CD14-positive monocyte (primary cell): ENCODE measurements at regions not wholly inside any gene's neighbourhood (a gene's known extent, or its start where the extent isn't known, plus 50 kb on each side); places are given as distances from the start of the nearest gene placed in this dataset.

Source experiments
- DNase-seq, 3 donors: peaks; one replicate each; pipeline ENCODE4 v3.0.0-alpha.2; 2011 to 2022
- H2AFZ ChIP-seq: 2 replicates; pipeline ENCODE4 v1.6.0; 2012; ENCODE audit warnings: mild to moderate bottlenecking, low read depth, low read length, inconsistent platforms; ENCODE audit not compliant: insufficient read depth, poor library complexity, severe bottlenecking
- H3K27ac ChIP-seq, 2 donors: 1 replicate in 1 of 2; 2 replicates in 1 of 2; pipeline ENCODE4 v1.5.1; 2012 to 2013; ENCODE audit warnings: low read length in 2 of 2, control low read depth in 1 of 2, inconsistent platforms in 1 of 2, low read depth in 1 of 2, mild to moderate bottlenecking in 1 of 2
- H3K27me3 ChIP-seq, 2 donors: one replicate each; pipeline versions ENCODE4 v1.6.0 to v1.6.1; 2011 to 2013; ENCODE audit warnings: low read length in 2 of 2; ENCODE audit not compliant: control insufficient read depth in 2 of 2, insufficient read depth in 2 of 2
- H3K36me3 ChIP-seq, 2 donors: replicated peaks in 1 of 2; 1 replicate in 1 of 2; 2 replicates in 1 of 2; pipeline versions ENCODE4 v1.5.1 to v1.6.1; 2012 to 2013; ENCODE audit warnings: low read length in 2 of 2, control low read depth in 1 of 2, inconsistent platforms in 1 of 2, mild to moderate bottlenecking in 1 of 2; ENCODE audit not compliant: insufficient read depth in 2 of 2, control insufficient read depth in 1 of 2
- H3K4me1 ChIP-seq, 2 donors: 1 replicate in 1 of 2; 2 replicates in 1 of 2; pipeline versions ENCODE4 v1.5.1 to v1.6.1; 2012 to 2013; ENCODE audit warnings: low read length in 2 of 2, control low read depth in 1 of 2, inconsistent platforms in 1 of 2, mild to moderate bottlenecking in 1 of 2, moderate library complexity in 1 of 2; ENCODE audit not compliant: insufficient read depth in 2 of 2, control insufficient read depth in 1 of 2
- H3K4me2 ChIP-seq: replicated peaks from 2 replicates; pipeline ENCODE3; 2012; ENCODE audit warnings: low read length, moderate library complexity, mild to moderate bottlenecking; ENCODE audit not compliant: poor library complexity, severe bottlenecking; ENCODE audit errors: extremely low read depth
- H3K4me3 ChIP-seq, 3 experiments: fragments of 200-600 bp in 1 of 3; sonication (generic) in 1 of 3; replicated peaks in 1 of 3; 1 replicate in 2 of 3; 2 replicates in 1 of 3; pipeline ENCODE4 v1.5.1; 2011 to 2013; ENCODE audit warnings: low read length in 3 of 3, mild to moderate bottlenecking in 3 of 3, control low read depth in 2 of 3, low read depth in 2 of 3, inconsistent platforms in 1 of 3, moderate library complexity in 1 of 3
- H3K79me2 ChIP-seq: 2 replicates; pipeline ENCODE4 v1.6.0; 2012; ENCODE audit warnings: mild to moderate bottlenecking, control low read depth, inconsistent platforms, low read length, moderate library complexity; ENCODE audit not compliant: insufficient read depth
- H3K9ac ChIP-seq: 2 replicates; pipeline ENCODE4 v1.6.0; 2017; ENCODE audit warnings: low read length, mild to moderate bottlenecking; ENCODE audit not compliant: insufficient read depth, poor library complexity, severe bottlenecking
- H3K9me3 ChIP-seq, 2 donors: replicated peaks in 1 of 2; 1 replicate in 1 of 2; 2 replicates in 1 of 2; pipeline versions ENCODE4 v1.5.1 to v1.6.1; 2012 to 2013; ENCODE audit warnings: low read length in 2 of 2, control low read depth in 1 of 2; ENCODE audit not compliant: control insufficient read depth in 1 of 2, insufficient read depth in 1 of 2
- H4K20me1 ChIP-seq: 2 replicates; pipeline ENCODE4 v1.6.0; 2012; ENCODE audit warnings: mild to moderate bottlenecking, low read length, control low read depth, moderate library complexity; ENCODE audit not compliant: insufficient read depth
- H3K27ac Mint-ChIP-seq, 7 donors: one replicate each; pipeline ENCODE4 v1.8.0; 2020; ENCODE audit warnings: mild to moderate bottlenecking in 7 of 7, mixed read lengths in 7 of 7, moderate library complexity in 6 of 7, inconsistent platforms in 2 of 7
- H3K27me3 Mint-ChIP-seq, 3 donors: one replicate each; pipeline ENCODE4 v1.8.0; 2021 to 2022; ENCODE audit warnings: low read depth in 3 of 3, mild to moderate bottlenecking in 3 of 3, mixed read lengths in 3 of 3, moderate library complexity in 3 of 3, inconsistent platforms in 1 of 3
- H3K36me3 Mint-ChIP-seq, 2 donors: one replicate each; pipeline ENCODE4 v1.8.0; 2020; ENCODE audit warnings: mixed read lengths in 2 of 2, inconsistent platforms in 1 of 2, mild to moderate bottlenecking in 1 of 2
- H3K4me1 Mint-ChIP-seq: one replicate; pipeline ENCODE4 v1.8.0; 2020; ENCODE audit warnings: mild to moderate bottlenecking, mixed read lengths
- H3K4me3 Mint-ChIP-seq, 2 donors: one replicate each; pipeline ENCODE4 v1.8.0; 2020; ENCODE audit warnings: mild to moderate bottlenecking in 2 of 2, mixed read lengths in 2 of 2, moderate library complexity in 1 of 2
- H3K9me3 Mint-ChIP-seq, 7 donors: one replicate each; pipeline ENCODE4 v1.8.0; 2020 to 2022; ENCODE audit warnings: mixed read lengths in 7 of 7, mild to moderate bottlenecking in 6 of 7, moderate library complexity in 6 of 7, inconsistent platforms in 2 of 7
- CTCF ChIP-seq: fragments of 200-600 bp; IDR thresholded peaks from one replicate; pipeline ENCODE4 v1.8.0; 2022; ENCODE audit warnings: antibody characterized with exemption, mild to moderate bottlenecking
- WGBS: methylation state at CpG from one replicate; pipeline ENCODE4 v1.1.5; 2013; ENCODE audit warnings: missing lambda C conversion rate; ENCODE audit not compliant: insufficient coverage; 5-methylcytosine and 5-hydroxymethylcytosine counted together
- intact Hi-C, 2 donors: fragments of 100-400 bp; cut with micrococcal nuclease; formaldehyde crosslinking; loops; one replicate each; pipeline versions ENCODE4 v1.15.0 to v1.15.1; 2023

GRCh38 chr5:87754009-87754757 is 341.5 kb upstream of the CCNH start:
- Histone ChIP-seq H3K36me3 (no peaks in the 10 kb centered on the region), H3K4me2 (no peak overlapping the region), H2AFZ (no peak overlapping the region), H3K79me2 (no peaks in the 10 kb centered on the region), H3K27ac (no peak overlapping the region), H3K4me1 (no peaks in the 10 kb centered on the region), H3K9me3 (no peaks in the 10 kb centered on the region), H3K9ac (no peak overlapping the region), H4K20me1 (no peaks in the 10 kb centered on the region), H3K27me3 (no peaks in the 10 kb centered on the region), H3K4me3 (no peak overlapping the region)
- H3K4me3 Mint-ChIP-seq, result no peak overlapping the region
- no peak for TF ChIP-seq CTCF
- peaks cover 0 to 3% (median 0%) of the 10 kb centered on the region in 7 donors for H3K9me3 Mint-ChIP-seq
- intact Hi-C loops, result no loop called here
- peaks cover 0 to 3% (median 1%) of the 10 kb centered on the region in 3 donors for H3K27me3 Mint-ChIP-seq
- no peak overlapping the region for H3K27ac Mint-ChIP-seq
- H3K4me1 Mint-ChIP-seq, result no peaks in the 10 kb centered on the region
- no peaks in the 10 kb centered on the region for H3K36me3 Mint-ChIP-seq
- 23% methylated on average over 2 of the region's 6 CpGs for WGBS
- no peak for DNase-seq

- Mint-ChIP-seq H3K36me3 (no peaks in the 10 kb centered on the region), H3K27ac (no peak overlapping the region), H3K4me3 (no peak overlapping the region), H3K27me3 (peaks cover 0 to 3% (median 1%) of the 10 kb centered on the region in 3 donors), H3K9me3 (peaks cover 0 to 3% (median 0%) of the 10 kb centered on the region in 7 donors), H3K4me1 (no peaks in the 10 kb centered on the region)
- Histone ChIP-seq H3K79me2 (no peaks in the 10 kb centered on the region), H3K27ac (no peak overlapping the region), H3K9me3 (no peaks in the 10 kb centered on the region), H3K4me3 (no peak overlapping the region), H3K4me1 (no peaks in the 10 kb centered on the region), H3K27me3 (no peaks in the 10 kb centered on the region), H3K9ac (no peak overlapping the region), H2AFZ (no peak overlapping the region), H3K36me3 (no peaks in the 10 kb centered on the region), H4K20me1 (no peaks in the 10 kb centered on the region), H3K4me2 (no peak overlapping the region)
- TF ChIP-seq CTCF, result no peak
- no CpG with 5 or more reads among the region's 4 CpGs for WGBS
- no peak for DNase-seq
- intact Hi-C loops, result no loop called here
Measured at GRCh38 chr5:87752362-87752761, 339.6 kb upstream of the CCNH start.
